D341Med (cell line): ENCODE measurements at regions not wholly inside any gene's neighbourhood (a gene's known extent, or its start where the extent isn't known, plus 50 kb on each side); places are given as distances from the start of the nearest gene placed in this dataset.

Experiments
- DNase-seq: peaks from one replicate; pipeline ENCODE4 v3.0.0; 2012; ENCODE audit warnings: low spot score

- no peak for DNase-seq
These were observed 92.7 kb upstream of the ST6GAL2 start for GRCh38 chr2:106978647-106979046.

GRCh38 chr2:106981491-106981890 is 95.5 kb upstream of the ST6GAL2 start:
- DNase-seq: no peak

GRCh38 chr2:106982350-106982749 is 96.4 kb upstream of the ST6GAL2 start:
- no peak for DNase-seq

DNA sequence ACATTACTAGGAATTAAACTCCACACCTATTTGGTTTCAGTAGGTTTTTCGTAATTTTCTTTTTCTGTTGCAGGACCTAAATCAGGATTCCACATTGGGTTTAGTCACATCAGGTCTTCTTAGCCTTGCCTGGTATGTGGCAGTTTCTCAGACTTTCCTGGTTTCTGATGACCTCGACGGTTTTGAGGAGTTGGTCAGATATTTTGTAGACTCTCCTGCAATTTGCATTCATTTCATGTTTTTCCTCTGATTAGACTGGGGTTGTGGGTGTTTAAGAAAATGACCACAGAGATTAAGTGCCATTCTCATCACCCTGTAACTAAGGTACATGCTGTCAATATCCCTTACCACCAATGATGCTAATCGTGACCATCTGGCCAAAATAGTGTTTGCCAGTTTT is 97.3 kb upstream of the ST6GAL2 start:
- DNase-seq: no peak

DNA sequence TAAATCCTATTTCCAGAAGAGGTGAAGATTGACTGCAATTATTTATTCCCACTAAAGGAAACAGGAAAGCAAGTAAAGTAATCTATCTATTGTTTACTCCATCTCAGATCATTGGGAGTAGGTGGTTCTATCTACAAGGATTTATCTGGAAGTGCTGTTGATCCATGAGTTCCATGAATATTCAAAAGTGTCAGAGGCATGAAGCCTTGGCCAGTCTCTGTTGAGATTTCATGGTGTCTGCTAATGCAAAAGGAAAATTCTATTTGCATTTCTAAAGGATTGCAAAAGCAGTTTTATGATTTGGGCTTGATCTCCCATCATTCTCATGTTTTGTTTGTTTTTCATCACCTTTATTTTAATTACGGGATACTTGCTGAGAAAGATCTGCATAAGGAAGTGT is 102.4 kb upstream of the ST6GAL2 start:
- no peak for DNase-seq

- no peak for DNase-seq
These were observed 104.3 kb upstream of the ST6GAL2 start for GRCh38 chr2:106990297-106990696.

DNA sequence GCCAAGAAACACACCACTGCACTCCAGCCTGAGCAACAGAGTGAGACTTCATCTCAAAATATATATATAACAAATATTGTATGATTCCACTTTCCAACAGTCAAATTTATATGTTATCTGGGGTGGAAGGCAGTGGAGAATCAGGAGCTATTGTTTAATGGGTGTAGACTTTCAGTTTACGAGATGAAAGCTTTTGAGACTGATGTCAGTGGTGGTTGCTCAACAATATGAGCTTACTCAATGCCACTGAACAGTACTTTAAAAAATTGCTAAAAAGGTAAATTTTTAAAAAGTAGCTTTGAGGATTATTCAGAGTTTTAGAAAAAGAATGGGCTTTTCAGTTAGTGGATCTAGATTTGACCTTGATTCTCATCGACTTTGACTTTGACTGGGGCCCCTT is 105.9 kb upstream of the ST6GAL2 start:
- DNase-seq: no peak

- no peak for DNase-seq
These were observed 109.6 kb upstream of the ST6GAL2 start for GRCh38 chr2:106995556-106995955.

DNA sequence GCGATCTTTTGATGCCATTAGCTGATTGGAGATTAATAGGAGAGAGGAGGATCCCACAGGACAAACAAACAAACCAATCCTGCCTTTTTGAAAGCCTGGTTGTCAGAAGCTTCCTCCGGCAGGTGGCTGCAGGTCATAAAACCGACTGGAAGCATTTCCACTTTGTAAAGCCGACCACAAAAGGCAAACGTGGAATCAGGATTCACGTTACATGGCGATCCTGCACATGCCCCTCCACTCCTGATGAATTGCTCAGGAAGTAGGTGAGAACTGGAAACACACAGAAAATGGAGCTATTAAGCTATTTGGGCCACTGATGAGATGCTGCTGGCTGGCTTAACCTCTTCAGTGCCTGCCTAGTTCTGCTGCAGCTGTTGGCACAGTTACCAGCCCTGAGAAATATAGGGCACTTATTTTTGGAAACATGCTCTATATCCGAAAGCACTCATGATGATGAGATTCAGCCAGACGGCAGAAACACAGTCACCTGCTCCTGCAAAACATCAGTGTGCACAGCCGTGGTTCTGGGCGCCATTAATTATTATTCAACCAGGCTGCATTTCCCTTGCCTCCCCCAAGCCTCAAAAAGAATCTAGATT is 110.3 kb upstream of the ST6GAL2 start:
- DNase-seq: no peak

DNA sequence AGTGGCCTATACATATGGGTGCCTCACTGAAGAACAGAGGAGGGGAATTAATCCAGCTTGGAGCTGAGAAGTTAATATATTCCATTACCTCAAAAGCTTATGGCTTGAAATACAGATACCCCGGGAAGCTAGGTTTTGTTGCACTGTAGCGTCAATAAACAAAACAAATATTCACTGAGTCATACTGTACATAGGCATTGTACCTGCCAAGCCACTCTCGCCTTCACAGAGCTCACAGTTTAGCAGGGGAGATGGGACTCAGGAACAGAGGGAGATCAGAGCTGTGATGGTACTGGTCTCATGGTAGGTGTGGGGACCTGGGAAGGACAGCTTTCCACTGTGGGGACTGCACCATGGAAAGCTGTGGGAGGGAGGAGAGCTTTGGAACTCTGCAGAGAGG is 111.2 kb upstream of the ST6GAL2 start:
- DNase-seq: no peak

GRCh38 chr2:107001062-107001461 is 115.1 kb upstream of the ST6GAL2 start:
- DNase-seq: no peak

GRCh38 chr2:107001551-107001950 is 115.6 kb upstream of the ST6GAL2 start:
- DNase-seq: no peak

DNA sequence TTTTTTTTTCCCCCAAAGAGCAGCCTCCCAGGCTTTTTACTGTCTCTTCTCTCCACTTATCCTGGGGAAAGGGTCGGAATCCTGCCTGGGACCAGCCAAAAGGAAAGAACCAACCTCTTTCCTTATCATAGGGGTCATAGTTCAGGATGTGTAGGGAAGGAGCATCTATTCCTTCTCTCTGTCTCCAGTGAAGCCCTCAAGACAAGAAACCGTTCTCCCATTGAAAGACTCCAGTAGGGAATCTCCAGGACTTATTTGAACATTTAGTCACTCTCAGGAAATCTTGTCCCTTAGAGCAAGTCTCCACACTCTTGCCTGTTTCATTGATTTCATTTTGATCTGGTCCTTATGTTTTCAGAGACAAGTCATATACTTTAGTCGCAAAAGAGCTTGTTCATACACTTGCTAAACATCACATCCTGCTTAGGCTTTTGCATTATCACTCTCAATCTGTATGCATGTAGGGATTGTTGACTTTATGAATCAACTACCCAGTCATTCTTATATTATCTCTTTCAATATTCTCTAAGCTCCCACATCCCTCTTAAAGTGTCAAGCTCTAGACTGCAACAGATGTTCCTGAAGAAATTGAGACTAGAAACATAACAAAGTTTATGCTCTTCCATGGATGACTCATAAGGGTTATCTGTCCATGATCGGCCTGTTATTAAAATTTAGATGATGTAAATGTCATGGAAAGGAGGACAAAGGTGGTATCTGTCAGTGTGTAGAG is 116.2 kb upstream of the ST6GAL2 start:
- DNase-seq: no peak

GRCh38 chr2:107002735-107003134 is 116.8 kb upstream of the ST6GAL2 start:
- no peak for DNase-seq

DNA sequence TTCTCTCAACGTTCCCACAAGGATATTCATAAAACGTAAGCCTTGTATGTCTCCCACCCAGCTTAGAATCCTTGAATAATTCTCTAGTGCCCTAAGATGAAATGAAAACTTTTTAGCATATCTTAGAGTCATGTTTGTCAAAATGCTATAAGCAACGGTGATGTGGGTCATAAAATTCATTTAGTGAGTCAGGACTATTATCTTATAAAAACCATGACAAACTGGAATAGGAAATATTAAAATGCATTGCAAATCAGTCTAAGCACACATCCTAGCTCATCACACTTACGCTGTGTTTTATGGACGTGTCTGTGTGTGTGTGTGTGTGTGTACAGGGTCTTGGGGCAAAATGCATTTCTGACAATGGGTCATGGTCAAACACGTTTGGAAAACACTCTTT is 119.9 kb upstream of the ST6GAL2 start:
- DNase-seq: no peak

GRCh38 chr2:107006836-107007235 is 120.9 kb upstream of the ST6GAL2 start:
- DNase-seq: no peak

- no peak for DNase-seq
These were observed 122.0 kb upstream of the ST6GAL2 start for GRCh38 chr2:107007927-107008326.

GRCh38 chr2:107008843-107009242 is 122.9 kb upstream of the ST6GAL2 start:
- no peak for DNase-seq

DNA sequence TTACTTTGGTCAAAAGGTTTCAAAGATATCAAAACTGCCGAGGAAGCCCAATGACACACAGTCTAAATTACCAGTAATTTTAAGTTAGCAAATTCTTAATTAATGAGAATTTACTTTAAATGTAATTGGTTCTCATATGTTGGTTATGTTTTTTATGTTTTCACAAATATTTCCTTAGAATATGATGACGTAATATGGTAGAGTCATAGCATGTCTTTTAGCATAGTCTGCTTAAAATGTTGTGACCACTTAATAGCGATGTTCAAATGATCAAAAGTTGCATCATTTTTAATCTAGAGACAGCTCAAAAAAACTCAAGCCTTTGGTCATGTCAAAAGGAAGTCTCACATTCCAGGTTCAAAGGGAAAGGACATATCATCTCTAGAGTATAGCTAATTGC is 123.3 kb upstream of the ST6GAL2 start:
- DNase-seq: no peak

DNA sequence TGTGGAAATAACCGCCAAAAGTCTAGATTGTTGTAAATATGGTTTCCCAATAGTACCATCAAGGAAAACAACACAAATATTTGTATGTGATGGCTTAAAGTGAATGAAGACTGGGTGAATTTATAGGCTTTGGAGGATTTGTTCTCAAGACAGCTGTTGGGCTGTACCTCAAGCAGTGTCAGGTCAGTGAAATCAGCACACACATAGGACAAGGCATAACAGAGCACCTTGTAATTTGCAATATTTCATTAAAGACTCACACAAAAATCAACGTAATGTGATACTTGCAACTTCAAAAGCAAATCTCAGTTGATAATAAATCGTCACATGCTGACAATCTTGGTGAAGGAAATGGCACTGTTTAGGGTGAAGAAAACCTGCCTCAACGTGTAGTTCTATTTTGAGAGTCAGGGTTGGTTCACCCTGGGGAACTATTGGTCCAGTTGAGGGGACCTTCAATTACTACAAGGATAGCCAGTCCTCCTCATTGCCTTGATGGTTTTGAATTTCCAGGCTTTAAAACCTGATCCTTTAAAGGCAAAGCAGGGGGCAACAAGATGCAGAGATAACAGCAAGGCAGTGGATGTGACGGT is 126.8 kb upstream of the ST6GAL2 start:
- no peak for DNase-seq

- no peak for DNase-seq
These were observed 127.9 kb upstream of the ST6GAL2 start for GRCh38 chr2:107013884-107014283.

DNA sequence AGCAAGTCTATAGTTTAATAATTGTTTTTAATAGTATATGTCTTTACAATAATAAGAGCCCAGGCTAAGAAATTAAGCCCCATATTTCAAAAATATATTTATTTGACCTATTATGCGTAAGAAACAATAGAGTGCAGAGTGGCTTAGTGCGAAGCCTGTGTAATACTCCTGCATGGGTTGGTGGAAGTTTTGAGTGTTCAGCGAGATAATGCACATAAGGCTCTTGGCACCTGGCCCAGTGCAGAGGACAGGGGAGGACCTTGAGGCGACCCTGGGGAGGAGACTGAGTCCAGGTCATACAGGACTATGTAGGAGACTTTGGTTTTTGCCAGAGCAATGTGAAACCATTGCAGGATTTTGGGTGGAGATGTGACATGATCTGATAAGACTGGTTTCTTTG is 132.4 kb upstream of the ST6GAL2 start:
- DNase-seq: no peak

DNA sequence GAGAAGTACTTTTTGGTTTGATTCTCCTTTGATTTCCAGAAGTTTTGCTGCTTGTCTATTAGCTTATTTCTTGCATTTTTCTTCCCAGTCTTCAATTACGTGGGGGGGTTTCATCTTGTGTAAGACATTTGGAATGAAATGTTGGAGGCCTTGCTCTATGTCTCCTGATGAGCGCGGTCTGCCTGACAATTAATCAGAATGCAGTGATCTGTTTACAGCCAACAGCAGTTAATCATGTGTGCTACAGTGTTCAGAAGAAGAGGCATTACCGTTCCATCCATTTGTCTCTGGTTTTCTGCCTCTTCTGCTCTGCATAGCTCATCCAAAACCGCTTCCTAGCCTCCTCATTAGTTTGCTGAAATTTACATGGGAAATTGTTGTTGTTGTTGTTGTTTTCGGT is 134.4 kb upstream of the ST6GAL2 start:
- DNase-seq: no peak

DNA sequence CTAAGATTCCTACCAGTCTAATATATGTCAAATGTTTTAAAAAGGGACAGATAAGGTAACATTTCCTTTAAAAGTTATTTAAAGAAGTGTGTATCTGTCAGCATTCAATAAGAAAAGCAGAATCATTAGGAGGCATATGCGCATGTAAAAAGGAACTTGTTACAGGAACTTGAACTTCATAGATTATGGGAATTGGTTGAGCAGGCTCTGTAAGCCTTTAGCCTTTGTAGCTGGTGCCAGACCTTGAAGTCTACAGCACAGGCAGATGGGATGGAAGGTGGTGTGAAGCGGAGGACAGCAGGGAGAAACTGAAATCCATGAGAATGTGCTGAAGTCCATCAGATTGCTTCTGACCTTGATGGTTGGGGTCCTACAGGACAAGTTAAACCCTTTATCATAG is 138.3 kb upstream of the ST6GAL2 start:
- no peak for DNase-seq
